ENCODE measurements at regions not wholly inside any gene's neighbourhood (a gene's known extent, or its start where the extent isn't known, plus 50 kb on each side); places are given as distances from the start of the nearest gene placed in this dataset.
"Not testable (repeated sequence)": the region's sequence is repeated elsewhere in the genome, so short reads cannot be mapped to it uniquely, and the experiment has no call there.

- not testable (repeated sequence) for H2BK15ac ChIP-seq (replicated peaks; ENCODE audit: low read depth); H3K9ac ChIP-seq (ENCODE audit: low read length); H3K4me3 ChIP-seq (ENCODE audit: low read length); H3K79me2 ChIP-seq (ENCODE audit: control insufficient read depth, insufficient read depth, low read length); H4K8ac ChIP-seq (ENCODE audit: low read depth, low read length); H3K56ac ChIP-seq (ENCODE audit: low read length); H3K27ac ChIP-seq (ENCODE audit: low read depth, low read length); H4K5ac ChIP-seq (ENCODE audit: low read length); H3K79me1 ChIP-seq (ENCODE audit: low read length); H3K4ac ChIP-seq (ENCODE audit: low read depth, low read length); H3K4me2 ChIP-seq (ENCODE audit: low read length); H3K4me1 ChIP-seq (ENCODE audit: control insufficient read depth, low read depth, low read length); H2BK5ac ChIP-seq (ENCODE audit: low read length); H3K27me3 ChIP-seq (ENCODE audit: insufficient read depth, low read length, poor library complexity); H3K36me3 ChIP-seq (ENCODE audit: control insufficient read depth, insufficient read depth, low read length); H3K18ac ChIP-seq (ENCODE audit: low read length); H2AK5ac ChIP-seq (ENCODE audit: low read length); H2BK120ac ChIP-seq (ENCODE audit: low read depth, low read length); H3K23ac ChIP-seq (ENCODE audit: low read length); DNase-seq
- no CpG with 5 or more reads among the region's 21 CpGs for WGBS (ENCODE audit: extremely low coverage, insufficient coverage, low lambda C conversion rate)
These were observed 1185.4 kb upstream of the LRRN3 start for GRCh38 chr7:109905368-109906065.

- H2BK120ac ChIP-seq (ENCODE audit: low read depth, low read length): no peak overlapping the region
- H3K27ac ChIP-seq (ENCODE audit: low read depth, low read length): no peak overlapping the region
- no peaks in the 10 kb centered on the region for H3K79me2 ChIP-seq (ENCODE audit: control insufficient read depth, insufficient read depth, low read length)
- H3K27me3 ChIP-seq (ENCODE audit: insufficient read depth, low read length, poor library complexity): no peaks in the 10 kb centered on the region
- no peak for DNase-seq
- no CpG with 5 or more reads among the region's 3 CpGs for WGBS (ENCODE audit: extremely low coverage, insufficient coverage, low lambda C conversion rate)
- no peak overlapping the region for H4K5ac ChIP-seq (ENCODE audit: low read length)
- no peak overlapping the region for H2AK5ac ChIP-seq (ENCODE audit: low read length)
- H3K9ac ChIP-seq (ENCODE audit: low read length): no peak overlapping the region
- no peak overlapping the region for H3K4me2 ChIP-seq (ENCODE audit: low read length)
- no peaks in the 10 kb centered on the region for H3K36me3 ChIP-seq (ENCODE audit: control insufficient read depth, insufficient read depth, low read length)
- H3K79me1 ChIP-seq (ENCODE audit: low read length): no peaks in the 10 kb centered on the region
- H3K56ac ChIP-seq (ENCODE audit: low read length): no peak overlapping the region
- H2BK5ac ChIP-seq (ENCODE audit: low read length): no peak overlapping the region
- H3K18ac ChIP-seq (ENCODE audit: low read length): no peak overlapping the region
- no peak overlapping the region for H2BK15ac ChIP-seq (replicated peaks; ENCODE audit: low read depth)
- H3K23ac ChIP-seq (ENCODE audit: low read length): no peak overlapping the region
- H3K4me3 ChIP-seq (ENCODE audit: low read length): no peak overlapping the region
- H3K4me1 ChIP-seq (ENCODE audit: control insufficient read depth, low read depth, low read length): no peaks in the 10 kb centered on the region
- H3K4ac ChIP-seq (ENCODE audit: low read depth, low read length): no peak overlapping the region
- H4K8ac ChIP-seq (ENCODE audit: low read depth, low read length): no peak overlapping the region
These were observed 1175.3 kb upstream of the LRRN3 start for GRCh38 chr7:109915670-109916069.

- no peak overlapping the region for H3K23ac ChIP-seq (ENCODE audit: low read length)
- H2BK120ac ChIP-seq (ENCODE audit: low read depth, low read length): no peak overlapping the region
- WGBS (ENCODE audit: extremely low coverage, insufficient coverage, low lambda C conversion rate): no CpG with 5 or more reads among the region's 2 CpGs
These were observed 1164.2 kb upstream of the LRRN3 start for GRCh38 chr7:109926738-109927137.

GRCh38 chr7:109930049-109930448, 1160.9 kb upstream of the LRRN3 start:
- Histone ChIP-seq H4K8ac (ENCODE audit: low read depth, low read length) (no peak overlapping the region), H2BK15ac (replicated peaks; ENCODE audit: low read depth) (no peak overlapping the region), H3K79me2 (ENCODE audit: control insufficient read depth, insufficient read depth, low read length) (no peaks in the 10 kb centered on the region), H2BK120ac (ENCODE audit: low read depth, low read length) (no peak overlapping the region), H2AK5ac (ENCODE audit: low read length) (no peak overlapping the region), H3K18ac (ENCODE audit: low read length) (no peak overlapping the region), H3K56ac (ENCODE audit: low read length) (no peak overlapping the region), H3K4me1 (ENCODE audit: control insufficient read depth, low read depth, low read length) (no peaks in the 10 kb centered on the region), H3K4me3 (ENCODE audit: low read length) (no peak overlapping the region), H3K36me3 (ENCODE audit: control insufficient read depth, insufficient read depth, low read length) (no peaks in the 10 kb centered on the region), H3K79me1 (ENCODE audit: low read length) (no peaks in the 10 kb centered on the region), H3K27me3 (ENCODE audit: insufficient read depth, low read length, poor library complexity) (no peaks in the 10 kb centered on the region), H3K9ac (ENCODE audit: low read length) (no peak overlapping the region), H3K4me2 (ENCODE audit: low read length) (no peak overlapping the region), H2BK5ac (ENCODE audit: low read length) (no peak overlapping the region), H3K4ac (ENCODE audit: low read depth, low read length) (no peak overlapping the region), H4K5ac (ENCODE audit: low read length) (no peak overlapping the region), H3K23ac (ENCODE audit: low read length) (no peak overlapping the region), H3K27ac (ENCODE audit: low read depth, low read length) (no peak overlapping the region)
- DNase-seq: no peak
- WGBS (ENCODE audit: extremely low coverage, insufficient coverage, low lambda C conversion rate): no CpG with 5 or more reads among the region's 3 CpGs

More at GRCh38 chr7:109926738-109927137, 1164.2 kb upstream of the LRRN3 start:
- H3K27ac ChIP-seq (ENCODE audit: low read depth, low read length): no peak overlapping the region
- H3K79me2 ChIP-seq (ENCODE audit: control insufficient read depth, insufficient read depth, low read length): no peaks in the 10 kb centered on the region
- H3K79me1 ChIP-seq (ENCODE audit: low read length): no peaks in the 10 kb centered on the region
- no peak overlapping the region for H3K4me2 ChIP-seq (ENCODE audit: low read length)
- no peak for DNase-seq
- no peak overlapping the region for H3K56ac ChIP-seq (ENCODE audit: low read length)
- H4K5ac ChIP-seq (ENCODE audit: low read length): no peak overlapping the region
- no peaks in the 10 kb centered on the region for H3K27me3 ChIP-seq (ENCODE audit: insufficient read depth, low read length, poor library complexity)
- H3K4me3 ChIP-seq (ENCODE audit: low read length): no peak overlapping the region
- no peak overlapping the region for H2BK5ac ChIP-seq (ENCODE audit: low read length)
- no peak overlapping the region for H3K18ac ChIP-seq (ENCODE audit: low read length)
- no peaks in the 10 kb centered on the region for H3K4me1 ChIP-seq (ENCODE audit: control insufficient read depth, low read depth, low read length)
- no peak overlapping the region for H3K9ac ChIP-seq (ENCODE audit: low read length)
- H3K36me3 ChIP-seq (ENCODE audit: control insufficient read depth, insufficient read depth, low read length): no peaks in the 10 kb centered on the region
- H2BK15ac ChIP-seq (replicated peaks; ENCODE audit: low read depth): no peak overlapping the region
- no peak overlapping the region for H3K4ac ChIP-seq (ENCODE audit: low read depth, low read length)
- no peak overlapping the region for H4K8ac ChIP-seq (ENCODE audit: low read depth, low read length)
- no peak overlapping the region for H2AK5ac ChIP-seq (ENCODE audit: low read length)

- Histone ChIP-seq H4K8ac (ENCODE audit: low read depth, low read length) (no peak overlapping the region), H3K36me3 (ENCODE audit: control insufficient read depth, insufficient read depth, low read length) (no peaks in the 10 kb centered on the region), H2BK120ac (ENCODE audit: low read depth, low read length) (no peak overlapping the region), H4K5ac (ENCODE audit: low read length) (no peak overlapping the region), H3K4me1 (ENCODE audit: control insufficient read depth, low read depth, low read length) (no peaks in the 10 kb centered on the region), H2BK15ac (replicated peaks; ENCODE audit: low read depth) (no peak overlapping the region), H3K27ac (ENCODE audit: low read depth, low read length) (no peak overlapping the region), H2AK5ac (ENCODE audit: low read length) (no peak overlapping the region), H3K56ac (ENCODE audit: low read length) (no peak overlapping the region), H3K27me3 (ENCODE audit: insufficient read depth, low read length, poor library complexity) (no peaks in the 10 kb centered on the region), H3K18ac (ENCODE audit: low read length) (no peak overlapping the region), H3K4me2 (ENCODE audit: low read length) (no peak overlapping the region), H3K79me1 (ENCODE audit: low read length) (no peaks in the 10 kb centered on the region), H3K79me2 (ENCODE audit: control insufficient read depth, insufficient read depth, low read length) (no peaks in the 10 kb centered on the region), H3K23ac (ENCODE audit: low read length) (no peak overlapping the region), H3K4me3 (ENCODE audit: low read length) (no peak overlapping the region), H3K4ac (ENCODE audit: low read depth, low read length) (no peak overlapping the region), H3K9ac (ENCODE audit: low read length) (no peak overlapping the region), H2BK5ac (ENCODE audit: low read length) (no peak overlapping the region)
- no peak for DNase-seq
- WGBS (ENCODE audit: extremely low coverage, insufficient coverage, low lambda C conversion rate): no CpG with 5 or more reads among the region's 2 CpGs
These were observed 1151.7 kb upstream of the LRRN3 start for GRCh38 chr7:109939207-109939606.

All from mesendoderm (in vitro differentiated cells).